Loucy (cell line): ENCODE measurements at regions not wholly inside any gene's neighbourhood (a gene's known extent, or its start where the extent isn't known, plus 50 kb on each side); places are given as distances from the start of the nearest gene placed in this dataset.

Source experiments
- H2AFZ ChIP-seq: fragments of 200-600 bp; sonication (generic); 2 replicates; pipeline ENCODE4 v1.6.0; 2016; ENCODE audit warnings: antibody characterized with exemption, mild to moderate bottlenecking, low read length, moderate library complexity
- H3F3A ChIP-seq: fragments of 200-600 bp; 2 replicates; pipeline ENCODE4 v1.6.0; 2016; ENCODE audit warnings: antibody characterized with exemption, low read depth, mild to moderate bottlenecking
- H3K27me3 ChIP-seq: fragments of 200-600 bp; sonication (generic); 2 replicates; pipeline ENCODE4 v1.6.1; 2014; ENCODE audit warnings: low read length, mild to moderate bottlenecking; ENCODE audit not compliant: insufficient read depth, poor library complexity, severe bottlenecking
- H3K36me3 ChIP-seq: fragments of 200-600 bp; sonication (generic); 2 replicates; pipeline ENCODE4 v1.6.1; 2016; ENCODE audit warnings: low read length; ENCODE audit not compliant: insufficient read depth
- H3K4me1 ChIP-seq: fragments of 200-600 bp; sonication (generic); 2 replicates; pipeline ENCODE4 v1.5.1; 2014; ENCODE audit warnings: low read length, mild to moderate bottlenecking; ENCODE audit not compliant: insufficient read depth, poor library complexity, severe bottlenecking
- H3K4me2 ChIP-seq: fragments of 200-600 bp; sonication (generic); 2 replicates; pipeline ENCODE4 v1.6.0; 2014; ENCODE audit warnings: antibody characterized with exemption, low read length, low read depth, mild to moderate bottlenecking; ENCODE audit not compliant: poor library complexity, severe bottlenecking
- H3K4me3 ChIP-seq: fragments of 200-600 bp; sonication (generic); 2 replicates; pipeline ENCODE4 v1.5.1; 2014; ENCODE audit warnings: low read length, mild to moderate bottlenecking, mixed read lengths; ENCODE audit not compliant: poor library complexity, severe bottlenecking
- H3K79me2 ChIP-seq: fragments of 200-600 bp; sonication (generic); 2 replicates; pipeline ENCODE4 v1.6.1; 2014; ENCODE audit warnings: low read length; ENCODE audit not compliant: insufficient read depth
- H3K9ac ChIP-seq: fragments of 200-600 bp; sonication (generic); 2 replicates; pipeline ENCODE4 v1.6.0; 2014; ENCODE audit warnings: mild to moderate bottlenecking, low read depth, low read length, moderate library complexity; ENCODE audit not compliant: poor library complexity, severe bottlenecking
- H3K9me2 ChIP-seq: fragments of 200-600 bp; sonication (generic); replicated peaks from 2 replicates; pipeline ENCODE4 v1.6.1; 2016; ENCODE audit warnings: low read depth, low read length, mixed read lengths
- H3K9me3 ChIP-seq: fragments of 200-600 bp; sonication (generic); 2 replicates; pipeline ENCODE4 v1.6.1; 2014; ENCODE audit warnings: mild to moderate bottlenecking, antibody characterized with exemption, low read length, low read depth; ENCODE audit not compliant: insufficient read depth
- H4K20me1 ChIP-seq: fragments of 200-600 bp; sonication (generic); 2 replicates; pipeline ENCODE4 v1.6.0; 2014; ENCODE audit warnings: antibody characterized with exemption, low read length, mild to moderate bottlenecking; ENCODE audit not compliant: insufficient read depth, poor library complexity, severe bottlenecking
- CTCF ChIP-seq: fragments of 200-600 bp; sonication (generic); conservative IDR thresholded peaks from 2 replicates; pipeline ENCODE4 v1.5.1; 2014; ENCODE audit warnings: mild to moderate bottlenecking, antibody characterized with exemption, low read length
- EZH2phosphoT487 ChIP-seq: fragments of 200-600 bp; IDR thresholded peaks from 2 replicates; pipeline ENCODE4 v1.6.1; 2018; ENCODE audit warnings: antibody characterized with exemption, mild to moderate bottlenecking, moderate library complexity, borderline replicate concordance

- no peak overlapping the region for H3K4me3 ChIP-seq
- no peaks in the 10 kb centered on the region for H3K9me3 ChIP-seq
- H3K4me2 ChIP-seq = no peak overlapping the region
- no peaks in the 10 kb centered on the region for H3F3A ChIP-seq
- no peak overlapping the region for H2AFZ ChIP-seq
- no peak for TF ChIP-seq EZH2phosphoT487
- no peaks in the 10 kb centered on the region for H3K27me3 ChIP-seq
- H3K36me3 ChIP-seq = no peaks in the 10 kb centered on the region
- no peaks in the 10 kb centered on the region for H3K9me2 ChIP-seq
- no peaks in the 10 kb centered on the region for H4K20me1 ChIP-seq
- H3K4me1 ChIP-seq = no peaks in the 10 kb centered on the region
- no peaks in the 10 kb centered on the region for H3K79me2 ChIP-seq
- H3K9ac ChIP-seq = no peak overlapping the region
These were observed 89.8 kb upstream of the GNAO1 start for GRCh38 chr16:56101480-56101879.

GRCh38 chr16:56097306-56097705 lies 94.0 kb upstream of the GNAO1 start:
- no peaks in the 10 kb centered on the region for H4K20me1 ChIP-seq
- no peaks in the 10 kb centered on the region for H3K27me3 ChIP-seq
- no peak overlapping the region for H3K4me2 ChIP-seq
- H3K9me3 ChIP-seq = no peaks in the 10 kb centered on the region
- H3K79me2 ChIP-seq = no peaks in the 10 kb centered on the region
- TF ChIP-seq EZH2phosphoT487 (no peak), CTCF (no peak)
- no peaks in the 10 kb centered on the region for H3K36me3 ChIP-seq
- no peak overlapping the region for H2AFZ ChIP-seq
- H3K9me2 ChIP-seq = no peaks in the 10 kb centered on the region
- H3F3A ChIP-seq = no peaks in the 10 kb centered on the region
- H3K9ac ChIP-seq = no peak overlapping the region
- no peak overlapping the region for H3K4me3 ChIP-seq
- no peaks in the 10 kb centered on the region for H3K4me1 ChIP-seq

- TF ChIP-seq CTCF (no peak), EZH2phosphoT487 (no peak)
- Histone ChIP-seq H3K4me3 (no peak overlapping the region), H2AFZ (no peak overlapping the region), H3K27me3 (no peaks in the 10 kb centered on the region), H3K79me2 (no peaks in the 10 kb centered on the region), H3K9me3 (no peaks in the 10 kb centered on the region), H3K9ac (no peak overlapping the region), H3F3A (no peaks in the 10 kb centered on the region), H4K20me1 (no peaks in the 10 kb centered on the region), H3K4me2 (no peak overlapping the region), H3K36me3 (no peaks in the 10 kb centered on the region), H3K4me1 (no peaks in the 10 kb centered on the region), H3K9me2 (no peaks in the 10 kb centered on the region)
These were observed 97.1 kb upstream of the GNAO1 start for GRCh38 chr16:56094231-56094630.

GRCh38 chr16:56093055-56093454 lies 98.2 kb upstream of the GNAO1 start:
- Histone ChIP-seq H3K9me2 (no peaks in the 10 kb centered on the region), H3K4me2 (no peak overlapping the region), H3K36me3 (no peaks in the 10 kb centered on the region), H2AFZ (no peak overlapping the region), H3K9me3 (no peaks in the 10 kb centered on the region), H3K4me1 (no peaks in the 10 kb centered on the region), H3K79me2 (no peaks in the 10 kb centered on the region), H3K27me3 (no peaks in the 10 kb centered on the region), H3F3A (no peaks in the 10 kb centered on the region), H3K4me3 (no peak overlapping the region), H4K20me1 (no peaks in the 10 kb centered on the region), H3K9ac (no peak overlapping the region)
- TF ChIP-seq CTCF (no peak), EZH2phosphoT487 (no peak)
